GM12874 (cell line): ENCODE measurements at regions not wholly inside any gene's neighbourhood (a gene's known extent, or its start where the extent isn't known, plus 50 kb on each side); places are given as distances from the start of the nearest gene placed in this dataset.
A peak's percentile ranks its signal among the peaks of the same experiment; 100 is the strongest.

Source experiments
- TF ChIP-seq, protein P1 (sequence below): IDR thresholded peaks from 2 replicates; pipeline ENCODE4 v1.5.1; 2011; ENCODE audit warnings: low read depth, mild to moderate bottlenecking, control low read depth, low read length, moderate library complexity; ENCODE audit not compliant: insufficient read depth

- TF ChIP-seq, protein P1, sequence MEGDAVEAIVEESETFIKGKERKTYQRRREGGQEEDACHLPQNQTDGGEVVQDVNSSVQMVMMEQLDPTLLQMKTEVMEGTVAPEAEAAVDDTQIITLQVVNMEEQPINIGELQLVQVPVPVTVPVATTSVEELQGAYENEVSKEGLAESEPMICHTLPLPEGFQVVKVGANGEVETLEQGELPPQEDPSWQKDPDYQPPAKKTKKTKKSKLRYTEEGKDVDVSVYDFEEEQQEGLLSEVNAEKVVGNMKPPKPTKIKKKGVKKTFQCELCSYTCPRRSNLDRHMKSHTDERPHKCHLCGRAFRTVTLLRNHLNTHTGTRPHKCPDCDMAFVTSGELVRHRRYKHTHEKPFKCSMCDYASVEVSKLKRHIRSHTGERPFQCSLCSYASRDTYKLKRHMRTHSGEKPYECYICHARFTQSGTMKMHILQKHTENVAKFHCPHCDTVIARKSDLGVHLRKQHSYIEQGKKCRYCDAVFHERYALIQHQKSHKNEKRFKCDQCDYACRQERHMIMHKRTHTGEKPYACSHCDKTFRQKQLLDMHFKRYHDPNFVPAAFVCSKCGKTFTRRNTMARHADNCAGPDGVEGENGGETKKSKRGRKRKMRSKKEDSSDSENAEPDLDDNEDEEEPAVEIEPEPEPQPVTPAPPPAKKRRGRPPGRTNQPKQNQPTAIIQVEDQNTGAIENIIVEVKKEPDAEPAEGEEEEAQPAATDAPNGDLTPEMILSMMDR: peak; percentile 12; the same call in 1 of the 2 replicates
Measured at GRCh38 chr3:111012388-111013248, 59.0 kb upstream of the NECTIN3 start.
